Iris pigment epithelial cell (primary cell): ENCODE measurements at regions not wholly inside any gene's neighbourhood (a gene's known extent, or its start where the extent isn't known, plus 50 kb on each side); places are given as distances from the start of the nearest gene placed in this dataset.

ENCODE experiments used
- DNase-seq: peaks from one replicate; pipeline ENCODE4 v3.0.0-alpha.2; 2011; ENCODE audit warnings: low read depth

- DNase-seq, result no peak
Observed at GRCh38 chr11:45347348-45348082, 61.4 kb upstream of the SYT13 start.

- no peak for DNase-seq
Observed at GRCh38 chr11:45345491-45345890, 59.4 kb upstream of the SYT13 start.

- DNase-seq, result no peak
Observed at GRCh38 chr11:45344028-45344427, 57.9 kb upstream of the SYT13 start.

GRCh38 chr11:45343444-45343843, 57.3 kb upstream of the SYT13 start:
- DNase-seq, result no peak

DNA sequence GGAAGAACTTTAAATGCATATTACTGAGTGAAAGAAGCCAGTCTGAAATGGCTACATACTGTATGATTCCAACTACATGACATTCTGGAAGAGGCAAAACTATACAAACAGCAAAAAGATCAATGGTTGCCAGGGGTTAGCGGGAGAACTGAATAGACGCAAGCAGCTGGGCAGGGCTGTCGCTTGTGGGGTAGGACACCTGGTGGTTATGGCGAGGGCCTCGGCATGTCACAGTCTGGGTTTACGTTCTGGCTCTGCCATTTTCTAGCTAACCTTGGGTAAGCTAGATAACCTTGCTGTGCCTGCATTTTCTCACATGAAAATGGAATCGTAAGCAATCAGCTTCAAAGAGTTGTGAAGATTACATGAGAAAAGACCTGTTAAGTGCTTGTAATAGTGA, 55.2 kb upstream of the SYT13 start:
- DNase-seq, result no peak

DNA sequence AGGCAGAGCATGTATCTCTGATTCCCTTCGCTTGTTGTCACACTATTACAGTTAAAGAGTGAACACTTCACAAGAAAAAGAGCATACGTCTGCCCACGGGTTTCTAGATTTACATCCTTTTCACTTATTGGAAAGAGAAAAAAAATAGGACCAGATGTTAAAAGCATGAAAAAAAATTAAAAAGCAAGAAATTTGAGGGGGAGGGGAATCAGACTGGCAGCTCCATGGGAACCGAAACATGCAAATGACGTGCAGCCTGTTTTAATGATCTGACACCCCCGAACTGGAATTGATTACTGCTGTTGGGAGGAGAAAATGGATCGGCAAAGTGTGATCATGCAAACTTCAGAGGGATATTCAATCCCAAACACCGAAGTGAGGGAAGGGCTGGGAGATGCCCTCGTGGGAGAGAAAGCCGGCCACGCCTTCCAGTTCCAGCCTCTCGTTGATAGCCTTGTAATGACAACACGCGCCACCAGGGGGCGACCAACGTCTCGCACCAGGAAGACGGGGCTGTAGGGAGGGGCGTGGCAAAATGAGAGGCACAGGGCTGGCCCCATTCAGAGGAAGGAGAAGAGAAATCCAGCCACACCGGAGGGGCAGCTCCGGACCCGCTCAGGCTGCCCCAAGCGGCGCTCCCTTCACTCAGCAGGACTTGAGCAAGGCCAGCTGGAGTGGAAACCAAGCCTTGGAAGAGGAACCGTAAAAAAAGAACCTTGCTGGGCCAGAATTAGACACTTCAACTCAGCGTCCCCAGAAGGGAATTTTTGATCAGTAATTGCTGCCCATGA, 53.8 kb upstream of the SYT13 start:
- peak; percentile 74 for DNase-seq

- DNase-seq, result no peak
Observed at GRCh38 chr11:45337583-45338360, 51.6 kb upstream of the SYT13 start.

DNA sequence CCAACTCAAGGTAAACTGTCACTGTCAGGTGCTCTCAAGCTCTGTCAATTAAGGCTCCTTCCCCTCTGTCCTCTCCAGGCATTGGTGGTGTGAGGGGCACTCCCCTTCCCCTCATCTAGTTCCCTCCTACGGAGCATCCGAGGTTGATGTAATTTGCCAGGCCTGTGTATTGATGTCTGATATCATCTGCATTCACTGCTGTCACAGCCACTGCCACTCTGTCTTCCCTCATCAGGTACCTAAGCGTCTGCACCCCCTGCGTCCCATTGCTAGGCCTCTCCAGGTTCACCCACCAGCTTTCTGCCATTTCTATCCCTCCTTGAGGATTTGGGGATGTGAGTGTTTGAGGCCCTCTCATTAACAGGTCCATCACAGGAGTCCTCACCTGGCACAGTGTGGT, 50.0 kb upstream of the SYT13 start:
- no peak for DNase-seq
